NCI-H1092 (cell line): ENCODE measurements at regions not wholly inside any gene's neighbourhood (a gene's known extent, or its start where the extent isn't known, plus 50 kb on each side); places are given as distances from the start of the nearest gene placed in this dataset.

Experiments used
- DNase-seq: peaks from one replicate; lab custom pipeline; 2025; lab: John Stamatoyannopoulos, UW

GRCh38 chr15:39347453-39347852 is 233.4 kb upstream of the THBS1 start:
- DNase-seq = no peak

GRCh38 chr15:39350785-39351184 is 230.1 kb upstream of the THBS1 start:
- no peak for DNase-seq

GRCh38 chr15:39354189-39354588 is 226.7 kb upstream of the THBS1 start:
- no peak for DNase-seq

DNA sequence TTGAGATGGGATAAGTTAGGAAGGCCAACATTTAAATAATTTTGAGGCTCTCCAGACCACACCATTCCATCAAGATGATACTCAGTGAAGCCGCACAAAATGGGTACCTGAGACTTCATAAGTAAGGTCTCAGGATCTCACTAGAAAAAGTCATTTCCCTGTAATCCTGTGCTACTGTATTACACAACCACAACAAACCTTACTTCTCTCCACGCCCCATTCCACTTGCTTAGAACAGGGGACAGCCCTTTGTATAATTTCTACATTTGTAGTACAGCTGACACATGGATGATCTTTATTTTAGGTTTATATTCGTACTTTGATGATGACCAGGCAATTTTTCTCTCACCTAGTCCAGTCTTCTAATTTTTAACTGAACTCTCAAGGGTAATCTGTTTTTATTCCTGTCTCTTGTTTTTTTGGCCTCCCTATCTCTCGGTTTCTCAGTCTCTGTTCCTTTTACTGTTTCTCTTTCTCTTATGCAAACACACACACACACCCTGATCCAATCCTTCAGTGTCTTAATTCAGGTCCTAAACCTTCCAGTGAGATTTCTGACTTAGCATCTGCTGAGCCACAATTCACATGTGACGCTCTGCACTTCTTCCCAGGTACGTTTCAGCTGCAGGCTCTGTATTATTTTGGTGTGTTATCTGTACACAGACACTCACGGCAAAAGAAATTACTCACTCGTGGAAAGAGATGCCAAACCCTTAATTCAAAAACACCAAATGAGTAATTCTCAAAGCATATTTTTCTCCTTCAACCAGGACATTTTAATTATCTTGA is 223.2 kb upstream of the THBS1 start:
- no peak for DNase-seq

DNA sequence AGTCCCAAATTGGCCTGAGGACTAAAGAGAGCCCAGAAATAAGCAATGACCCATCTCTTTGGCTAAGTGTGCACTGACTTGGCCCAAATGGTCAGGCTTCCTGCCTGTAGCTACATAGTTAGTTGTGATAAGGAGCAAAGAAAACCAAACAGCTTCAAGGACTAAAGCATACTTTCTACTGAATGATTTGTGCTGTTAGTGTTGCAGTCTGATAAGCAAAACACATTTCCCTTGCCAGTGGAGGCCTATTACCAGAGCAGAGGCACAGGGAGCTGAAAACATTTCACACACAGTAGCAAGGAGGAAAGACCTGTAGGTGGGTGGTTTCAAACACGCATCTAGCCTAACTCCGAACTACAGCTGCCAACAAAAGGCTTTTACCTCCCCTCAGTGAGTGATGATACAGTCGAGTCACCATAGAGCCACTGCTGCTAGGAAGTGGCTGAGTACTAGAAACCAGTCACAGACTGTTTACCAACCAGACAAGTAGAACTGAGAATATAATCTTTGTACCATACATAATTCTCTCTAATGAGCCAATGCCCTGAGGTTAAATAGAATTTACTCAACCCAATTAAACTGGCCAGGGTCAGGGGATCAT is 222.3 kb upstream of the THBS1 start:
- DNase-seq = no peak

- DNase-seq = no peak
These were observed 221.1 kb upstream of the THBS1 start for GRCh38 chr15:39359771-39360170.

DNA sequence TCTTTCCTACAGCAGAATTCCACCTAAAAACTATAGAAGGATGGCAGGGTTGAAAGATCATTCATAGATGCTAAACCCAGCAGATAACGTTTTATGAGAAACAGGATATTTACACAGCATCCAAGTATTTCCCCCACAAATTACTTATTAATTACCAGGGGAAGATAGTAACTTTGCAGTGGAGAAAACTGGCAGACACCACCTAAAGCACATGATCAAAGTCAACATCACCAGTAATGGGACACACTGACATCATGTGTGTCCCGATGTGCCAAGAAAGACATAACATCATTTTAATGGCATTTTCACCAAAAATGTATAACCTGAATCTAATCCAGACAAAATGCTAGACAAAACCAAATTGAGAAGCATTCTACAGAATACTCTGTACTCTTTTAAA is 220.4 kb upstream of the THBS1 start:
- DNase-seq = no peak

DNA sequence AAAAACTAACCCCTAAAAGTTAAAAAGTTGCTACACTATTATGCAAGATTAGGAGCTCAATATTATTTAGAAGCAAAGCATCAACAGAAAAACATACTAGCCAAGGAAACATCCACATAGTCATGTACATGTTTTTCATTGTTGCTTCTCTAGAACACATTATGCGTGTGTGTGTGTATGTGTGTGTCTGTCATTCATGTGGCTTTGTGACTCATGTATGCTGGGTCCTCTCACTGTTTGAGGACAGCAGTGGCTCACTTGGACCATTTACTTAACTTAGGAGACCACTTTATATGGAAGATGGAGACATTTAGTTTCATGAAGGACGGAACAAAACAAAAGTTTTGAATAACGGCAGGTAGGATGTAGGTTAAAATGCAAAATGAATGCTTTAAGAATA is 219.4 kb upstream of the THBS1 start:
- no peak for DNase-seq

GRCh38 chr15:39362821-39363561 is 217.9 kb upstream of the THBS1 start:
- no peak for DNase-seq

GRCh38 chr15:39363761-39364586 is 216.9 kb upstream of the THBS1 start:
- no peak for DNase-seq

DNA sequence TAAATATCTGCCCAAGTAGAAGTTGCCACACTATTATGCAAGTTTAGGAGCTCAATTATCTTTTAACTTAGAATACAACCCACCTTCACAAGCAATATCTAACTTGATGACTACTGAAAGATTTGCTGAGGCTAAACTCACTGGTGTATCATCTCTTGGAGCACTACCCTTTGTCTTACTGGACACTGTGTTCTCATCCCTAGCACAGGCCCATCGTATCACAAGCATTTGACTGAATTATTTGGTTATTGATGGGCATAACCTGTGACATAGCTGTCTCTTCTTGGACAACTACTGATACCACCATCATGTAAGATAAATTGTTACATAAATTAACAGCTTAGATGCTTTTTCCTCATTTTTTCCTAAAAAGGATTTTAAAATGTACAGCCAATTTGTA is 216.2 kb upstream of the THBS1 start:
- no peak for DNase-seq

GRCh38 chr15:39365161-39365560 is 215.7 kb upstream of the THBS1 start:
- DNase-seq = no peak

GRCh38 chr15:39365873-39366272 is 215.0 kb upstream of the THBS1 start:
- no peak for DNase-seq

GRCh38 chr15:39367596-39367995 is 213.3 kb upstream of the THBS1 start:
- DNase-seq = no peak

DNA sequence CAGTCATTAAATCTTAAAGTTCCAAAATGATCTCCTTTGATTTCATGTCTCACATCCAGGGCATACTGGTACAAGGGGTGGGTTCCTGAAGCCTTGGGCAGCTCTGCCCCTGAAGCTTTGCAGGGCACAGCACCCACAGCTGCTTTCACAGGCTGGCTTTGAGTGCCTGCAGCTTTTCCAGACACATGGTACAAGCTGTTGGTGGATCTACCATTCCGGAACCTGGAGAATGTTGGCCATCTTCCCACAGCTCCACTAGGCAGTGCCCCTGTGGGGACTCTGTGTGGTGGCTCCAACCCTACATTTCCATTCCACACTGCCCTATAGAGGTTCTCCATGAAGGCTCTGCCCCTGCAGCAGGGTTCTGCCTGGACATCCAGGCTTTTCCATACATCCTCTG is 211.1 kb upstream of the THBS1 start:
- DNase-seq = no peak

DNA sequence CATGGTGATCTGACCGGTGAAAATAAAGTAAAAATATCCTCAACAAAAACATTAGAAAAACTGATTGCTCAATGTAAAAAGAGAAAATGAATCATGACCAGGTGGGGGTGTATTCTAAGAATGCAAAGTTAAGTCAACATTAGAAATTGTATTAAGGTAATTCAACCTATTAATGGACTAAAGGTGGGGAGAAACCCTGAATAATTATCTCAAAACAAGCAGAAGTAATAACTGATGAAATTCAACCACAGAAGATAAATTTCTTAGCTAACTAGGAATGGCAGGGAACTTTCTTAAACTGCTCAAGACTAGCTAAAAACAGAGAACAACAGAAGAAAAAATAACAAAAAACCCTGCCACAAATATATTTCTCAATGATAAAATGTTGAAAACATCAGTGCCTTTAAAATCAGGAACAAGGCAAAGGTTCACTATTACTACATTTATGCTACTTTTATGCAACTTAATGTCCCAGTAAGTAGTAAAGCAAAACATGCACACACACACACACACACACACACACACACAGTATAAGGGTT is 204.4 kb upstream of the THBS1 start:
- no peak for DNase-seq

- no peak for DNase-seq
These were observed 199.4 kb upstream of the THBS1 start for GRCh38 chr15:39381517-39381916.

DNA sequence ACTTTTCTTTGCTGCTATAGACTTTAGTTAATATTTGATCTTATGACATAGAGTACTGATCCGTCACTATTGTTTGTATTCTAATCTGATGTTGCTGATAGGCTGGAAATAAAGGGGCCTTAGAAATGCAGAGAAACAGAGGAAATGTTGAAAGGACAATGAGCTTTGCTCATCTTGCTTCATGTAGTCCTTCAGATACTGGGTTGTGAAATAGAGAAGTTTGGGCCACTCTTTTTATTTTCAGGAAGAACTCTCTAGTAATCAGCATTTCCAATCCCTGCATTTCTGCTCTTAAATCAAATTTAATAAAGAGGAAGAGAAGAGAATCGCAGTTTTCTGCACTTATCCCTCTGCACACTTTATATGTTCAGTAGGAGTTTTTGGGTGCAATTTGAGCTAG is 192.8 kb upstream of the THBS1 start:
- DNase-seq = no peak

DNA sequence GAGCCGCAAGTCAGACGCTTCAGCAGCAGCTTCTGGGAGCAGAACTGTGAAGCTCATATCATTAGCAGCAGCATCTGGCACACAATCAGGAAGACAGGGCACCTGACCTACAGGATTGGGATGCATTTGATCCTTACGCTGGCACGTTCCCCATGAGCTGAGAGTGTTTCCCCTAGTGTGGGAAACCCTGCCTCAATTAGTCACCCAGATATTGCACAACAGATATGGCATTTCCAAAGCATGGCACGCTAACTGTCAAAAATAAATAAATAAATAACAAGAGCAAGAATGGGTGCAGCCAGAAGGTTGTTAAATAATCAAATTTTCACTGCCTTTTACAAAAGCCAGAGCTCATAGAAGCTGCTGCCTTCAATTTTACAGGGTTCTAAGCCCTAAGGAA is 189.6 kb upstream of the THBS1 start:
- no peak for DNase-seq

- DNase-seq = no peak
These were observed 188.3 kb upstream of the THBS1 start for GRCh38 chr15:39392469-39393047.

GRCh38 chr15:39393575-39394335 is 187.1 kb upstream of the THBS1 start:
- no peak for DNase-seq
